Keratinocyte (primary cell): ENCODE measurements at regions not wholly inside any gene's neighbourhood (a gene's known extent, or its start where the extent isn't known, plus 50 kb on each side); places are given as distances from the start of the nearest gene placed in this dataset.
"Not testable (repeated sequence)": the region's sequence is repeated elsewhere in the genome, so short reads cannot be mapped to it uniquely, and the experiment has no call there.

ENCODE experiments used
- DNase-seq: peaks from one replicate; pipeline ENCODE4 v3.0.0-alpha.2; 2011; ENCODE audit warnings: low read depth, missing footprints, low spot score
- FAIRE-seq: peaks from 2 replicates; lab custom pipeline; 2011; peaks lifted over from hg19 to GRCh38; lab: Jason Lieb, UNC
- H2AFZ ChIP-seq: 2 replicates; pipeline ENCODE4 v1.6.0; 2012; ENCODE audit warnings: low read length, control low read depth, inconsistent platforms; ENCODE audit not compliant: control insufficient read depth
- H3K27ac ChIP-seq: 2 replicates; pipeline ENCODE4 v1.5.1; 2011; ENCODE audit warnings: low read length; ENCODE audit not compliant: control insufficient read depth, insufficient read depth
- H3K27me3 ChIP-seq: 3 replicates; pipeline ENCODE4 v1.6.0; 2011; ENCODE audit warnings: low read length; ENCODE audit not compliant: control insufficient read depth, insufficient read depth; ENCODE audit errors: extremely low read depth
- H3K36me3 ChIP-seq, 2 experiments: 2 replicates in 1 of 2; 3 replicates in 1 of 2; pipeline ENCODE4 v1.5.1; 2011; ENCODE audit warnings: low read length in 2 of 2, mild to moderate bottlenecking in 1 of 2; ENCODE audit not compliant: control insufficient read depth in 2 of 2, insufficient read depth in 2 of 2; ENCODE audit errors: extremely low read depth in 1 of 2
- H3K4me1 ChIP-seq: 3 replicates; pipeline ENCODE4 v1.5.1; 2011; ENCODE audit warnings: low read length; ENCODE audit not compliant: control insufficient read depth, insufficient read depth; ENCODE audit errors: extremely low read depth
- H3K4me2 ChIP-seq: 3 replicates; pipeline ENCODE4 v1.6.0; 2011; ENCODE audit warnings: low read depth, low read length; ENCODE audit not compliant: control insufficient read depth, insufficient read depth; ENCODE audit errors: extremely low read depth
- H3K4me3 ChIP-seq, 3 experiments: fragments of 200-600 bp in 1 of 3; sonication (generic) in 1 of 3; 2 replicates in 2 of 3; 3 replicates in 1 of 3; pipeline ENCODE4 v1.5.1; 2011 to 2016; ENCODE audit warnings: low read length in 3 of 3, mild to moderate bottlenecking in 3 of 3, control low read depth in 2 of 3, inconsistent platforms in 1 of 3, low read depth in 1 of 3, mixed read lengths in 1 of 3, mixed run types in 1 of 3, moderate library complexity in 1 of 3; ENCODE audit not compliant: control insufficient read depth in 2 of 3, insufficient read depth in 2 of 3; ENCODE audit errors: extremely low read depth in 1 of 3
- H3K79me2 ChIP-seq: 2 replicates; pipeline ENCODE4 v1.6.0; 2012; ENCODE audit warnings: low read length; ENCODE audit not compliant: control insufficient read depth, insufficient read depth
- H3K9ac ChIP-seq: 3 replicates; pipeline ENCODE4 v1.6.0; 2011; ENCODE audit warnings: low read length; ENCODE audit not compliant: control insufficient read depth, insufficient read depth; ENCODE audit errors: extremely low read depth
- H3K9me1 ChIP-seq: 3 replicates; pipeline ENCODE4 v1.6.0; 2011; ENCODE audit warnings: low read length; ENCODE audit not compliant: control insufficient read depth, insufficient read depth; ENCODE audit errors: extremely low read depth
- H3K9me3 ChIP-seq: 2 replicates; pipeline ENCODE4 v1.5.1; 2012; ENCODE audit warnings: low read depth, low read length; ENCODE audit not compliant: control insufficient read depth
- H4K20me1 ChIP-seq: 3 replicates; pipeline ENCODE4 v1.6.0; 2011; ENCODE audit warnings: low read length; ENCODE audit not compliant: control insufficient read depth, insufficient read depth; ENCODE audit errors: extremely low read depth
- EZH2 ChIP-seq: IDR thresholded peaks from one replicate; pipeline ENCODE4 v1.6.1; 2012; ENCODE audit warnings: inconsistent platforms, mild to moderate bottlenecking, low read length, moderate library complexity
- dilution Hi-C: fragments of 300-500 bp; cut with MboI; formaldehyde crosslinking; loops from one replicate; pipeline ENCODE4 v1.7.0; 2020; ENCODE audit warnings: low sequenced_read_pairs; ENCODE audit not compliant: extremely low pct_ligation_motif_present
- TF ChIP-seq, protein P1 (sequence below), 3 experiments: IDR thresholded peaks in 1 of 3; conservative IDR thresholded peaks in 1 of 3; optimal IDR thresholded peaks in 1 of 3; 2 replicates in 2 of 3; 3 replicates in 1 of 3; pipeline versions ENCODE3 to v1.5.1; 2011; ENCODE audit warnings: low read length in 3 of 3, mild to moderate bottlenecking in 3 of 3, moderate library complexity in 2 of 3, control low read depth in 1 of 3, inconsistent platforms in 1 of 3; ENCODE audit not compliant: insufficient read depth in 2 of 3; ENCODE audit errors: extremely low read depth in 1 of 3

DNA sequence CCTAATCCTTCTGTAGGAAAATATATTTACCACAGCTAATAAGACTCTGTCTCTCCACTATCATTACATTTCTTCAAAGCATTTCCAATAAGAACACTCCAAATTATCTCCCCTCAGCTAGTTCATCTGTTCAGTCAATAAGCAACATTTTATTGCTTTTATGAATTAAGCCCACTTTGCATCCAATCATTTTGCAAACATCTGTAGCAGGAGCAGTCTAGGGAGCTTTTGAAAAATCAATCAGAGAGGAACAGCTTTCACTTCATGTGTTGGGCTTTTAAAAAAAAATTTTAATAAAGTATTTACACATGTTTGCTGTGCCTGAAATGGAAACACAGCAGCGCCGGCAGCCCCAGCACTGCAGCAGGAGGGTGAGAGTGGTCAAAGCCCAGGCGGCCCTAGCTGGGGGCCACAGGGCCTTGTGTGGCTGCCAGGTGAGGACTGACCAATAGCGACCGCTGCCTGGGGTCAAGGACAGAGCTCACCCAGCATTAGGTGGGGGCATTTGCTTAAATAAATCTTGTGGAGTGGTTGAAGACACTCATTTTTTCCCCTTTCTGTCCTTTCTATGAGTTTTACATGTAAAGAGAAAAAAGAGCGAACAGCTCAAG, 250.7 kb downstream of the RNF144A start:
- TF ChIP-seq EZH2, result no peak
- TF ChIP-seq, protein P1, sequence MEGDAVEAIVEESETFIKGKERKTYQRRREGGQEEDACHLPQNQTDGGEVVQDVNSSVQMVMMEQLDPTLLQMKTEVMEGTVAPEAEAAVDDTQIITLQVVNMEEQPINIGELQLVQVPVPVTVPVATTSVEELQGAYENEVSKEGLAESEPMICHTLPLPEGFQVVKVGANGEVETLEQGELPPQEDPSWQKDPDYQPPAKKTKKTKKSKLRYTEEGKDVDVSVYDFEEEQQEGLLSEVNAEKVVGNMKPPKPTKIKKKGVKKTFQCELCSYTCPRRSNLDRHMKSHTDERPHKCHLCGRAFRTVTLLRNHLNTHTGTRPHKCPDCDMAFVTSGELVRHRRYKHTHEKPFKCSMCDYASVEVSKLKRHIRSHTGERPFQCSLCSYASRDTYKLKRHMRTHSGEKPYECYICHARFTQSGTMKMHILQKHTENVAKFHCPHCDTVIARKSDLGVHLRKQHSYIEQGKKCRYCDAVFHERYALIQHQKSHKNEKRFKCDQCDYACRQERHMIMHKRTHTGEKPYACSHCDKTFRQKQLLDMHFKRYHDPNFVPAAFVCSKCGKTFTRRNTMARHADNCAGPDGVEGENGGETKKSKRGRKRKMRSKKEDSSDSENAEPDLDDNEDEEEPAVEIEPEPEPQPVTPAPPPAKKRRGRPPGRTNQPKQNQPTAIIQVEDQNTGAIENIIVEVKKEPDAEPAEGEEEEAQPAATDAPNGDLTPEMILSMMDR (optimal IDR thresholded peaks at IDR 0.05 in 1 of 3, IDR thresholded peaks at IDR 0.05 in 1 of 3, conservative IDR thresholded peaks at IDR 0.05 in 1 of 3; ENCODE audit: extremely low read depth in 1 of 3, insufficient read depth in 2 of 3, low read length in 3 of 3), result no peak
- FAIRE-seq (no peak), DNase-seq (no peak)
- no peak overlapping the region for H3K4me2 ChIP-seq
- H4K20me1 ChIP-seq, result no peaks in the 10 kb centered on the region
- H3K4me3 ChIP-seq, result no peak overlapping the region
- H3K9ac ChIP-seq, result no peak overlapping the region
- H2AFZ ChIP-seq, result no peak overlapping the region
- no peaks in the 10 kb centered on the region for H3K79me2 ChIP-seq
- H3K9me1 ChIP-seq, result no peaks in the 10 kb centered on the region
- H3K27me3 ChIP-seq, result no peaks in the 10 kb centered on the region
- H3K9me3 ChIP-seq, result no peaks in the 10 kb centered on the region
- H3K36me3 ChIP-seq, result no peaks in the 10 kb centered on the region
- dilution Hi-C loops, result no loop called here
- no peaks in the 10 kb centered on the region for H3K4me1 ChIP-seq
- no peak overlapping the region for H3K27ac ChIP-seq

DNA sequence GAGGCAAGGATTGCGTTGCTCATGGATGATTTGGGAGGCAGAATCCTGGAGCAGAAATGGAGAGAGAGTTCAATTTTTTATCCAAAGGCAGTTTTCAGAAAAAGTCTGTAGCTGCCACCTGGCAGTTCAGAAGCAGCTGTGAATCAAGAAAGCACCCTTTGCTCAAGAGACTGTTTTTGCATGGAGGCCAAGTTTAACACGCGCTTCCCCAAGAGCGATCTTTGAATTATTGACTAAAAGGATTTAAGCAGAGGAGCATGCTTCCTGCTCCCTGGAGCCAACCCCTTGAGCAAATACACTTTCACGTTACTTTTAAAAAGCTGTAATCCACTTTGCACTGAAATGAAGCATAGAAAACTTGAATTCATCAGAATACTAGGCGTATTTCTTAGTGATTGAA, 252.4 kb downstream of the RNF144A start:
- Histone ChIP-seq H3K36me3 (no peaks in the 10 kb centered on the region), H3K27me3 (no peaks in the 10 kb centered on the region), H2AFZ (no peak overlapping the region), H3K9me1 (no peaks in the 10 kb centered on the region), H3K9me3 (no peaks in the 10 kb centered on the region), H3K4me2 (no peak overlapping the region), H3K9ac (no peak overlapping the region), H4K20me1 (no peaks in the 10 kb centered on the region), H3K79me2 (no peaks in the 10 kb centered on the region), H3K4me3 (no peak overlapping the region), H3K27ac (no peak overlapping the region), H3K4me1 (no peaks in the 10 kb centered on the region)
- FAIRE-seq, result no peak
- no peak for TF ChIP-seq EZH2
- TF ChIP-seq, protein P1 (optimal IDR thresholded peaks at IDR 0.05 in 1 of 3, IDR thresholded peaks at IDR 0.05 in 1 of 3, conservative IDR thresholded peaks at IDR 0.05 in 1 of 3; ENCODE audit: extremely low read depth in 1 of 3, insufficient read depth in 2 of 3, low read length in 3 of 3), result no peak
- dilution Hi-C loops, result no loop called here
- no peak for DNase-seq

DNA sequence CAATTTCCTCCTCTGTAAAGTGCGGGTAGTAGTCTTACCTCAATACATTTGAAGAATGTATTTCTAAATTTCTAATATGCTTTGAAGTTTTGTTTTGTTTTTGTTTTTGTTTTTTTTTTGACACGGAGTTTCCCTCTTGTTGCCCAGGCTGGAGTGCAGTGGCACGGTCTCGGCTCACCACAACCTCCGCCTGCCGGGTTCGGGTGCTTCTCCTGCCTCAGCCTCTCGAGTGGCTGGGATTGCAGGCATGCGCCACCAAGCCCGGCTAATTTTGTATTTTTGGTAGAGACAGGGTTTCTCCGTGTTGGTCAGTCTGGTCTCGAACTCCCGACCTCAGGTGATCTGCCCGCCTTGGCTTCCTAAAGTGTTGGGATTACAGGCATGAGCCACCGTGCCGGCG, 261.8 kb downstream of the RNF144A start:
- H3K79me2 ChIP-seq, H3K27ac ChIP-seq, H3K9me3 ChIP-seq, H3K4me2 ChIP-seq, H3K4me1 ChIP-seq, H2AFZ ChIP-seq, H3K9me1 ChIP-seq, FAIRE-seq, H3K36me3 ChIP-seq, dilution Hi-C loops, H4K20me1 ChIP-seq, H3K4me3 ChIP-seq, H3K27me3 ChIP-seq, DNase-seq, H3K9ac ChIP-seq: not testable (repeated sequence)
